ENCODE measurements at regions not wholly inside any gene's neighbourhood (a gene's known extent, or its start where the extent isn't known, plus 50 kb on each side); places are given as distances from the start of the nearest gene placed in this dataset.

GRCh38 chr12:30144777-30145683 is 361.3 kb upstream of the TMTC1 start:
- peaks cover under 1% of the 10 kb centered on the region for H3K9me3 ChIP-seq (ENCODE audit: control insufficient read depth, low read length)
- H3K9ac ChIP-seq (ENCODE audit: low read length): no peak overlapping the region
- DNase-seq (ENCODE audit: low read depth): no peak
- H3K27me3 ChIP-seq (replicated peaks; ENCODE audit: control insufficient read depth, insufficient read depth, low read length): no peaks in the 10 kb centered on the region
- H3K4me1 ChIP-seq (ENCODE audit: control insufficient read depth, insufficient read depth, low read length): peaks cover 13% of the 10 kb centered on the region
- H3K36me3 ChIP-seq (ENCODE audit: control insufficient read depth, insufficient read depth, low read length, severe bottlenecking): no peaks in the 10 kb centered on the region
- peak overlapping the region; percentile 38 for H3K4me3 ChIP-seq (ENCODE audit: low read length)

GRCh38 chr12:30142301-30142700 is 358.6 kb upstream of the TMTC1 start:
- H3K4me3 ChIP-seq (ENCODE audit: low read length): no peak overlapping the region

GRCh38 chr12:30138483-30138882 is 354.7 kb upstream of the TMTC1 start:
- Histone ChIP-seq H3K4me3 (ENCODE audit: low read length) (no peak overlapping the region), H3K4me1 (ENCODE audit: control insufficient read depth, insufficient read depth, low read length) (peaks cover 3% of the 10 kb centered on the region), H3K9me3 (ENCODE audit: control insufficient read depth, low read length) (peaks cover 2% of the 10 kb centered on the region), H3K27me3 (replicated peaks; ENCODE audit: control insufficient read depth, insufficient read depth, low read length) (no peaks in the 10 kb centered on the region), H3K36me3 (ENCODE audit: control insufficient read depth, insufficient read depth, low read length, severe bottlenecking) (no peaks in the 10 kb centered on the region), H3K9ac (ENCODE audit: low read length) (no peak overlapping the region)
- DNase-seq (ENCODE audit: low read depth): peak; percentile 1

More at GRCh38 chr12:30142301-30142700, 358.6 kb upstream of the TMTC1 start:
- Histone ChIP-seq H3K9ac (ENCODE audit: low read length) (no peak overlapping the region), H3K9me3 (ENCODE audit: control insufficient read depth, low read length) (peaks cover 2% of the 10 kb centered on the region), H3K4me1 (ENCODE audit: control insufficient read depth, insufficient read depth, low read length) (peaks cover 13% of the 10 kb centered on the region), H3K27me3 (replicated peaks; ENCODE audit: control insufficient read depth, insufficient read depth, low read length) (no peaks in the 10 kb centered on the region), H3K36me3 (ENCODE audit: control insufficient read depth, insufficient read depth, low read length, severe bottlenecking) (no peaks in the 10 kb centered on the region)
- no peak for DNase-seq (ENCODE audit: low read depth)

- Histone ChIP-seq H3K36me3 (ENCODE audit: control insufficient read depth, insufficient read depth, low read length, severe bottlenecking) (no peaks in the 10 kb centered on the region), H3K4me1 (ENCODE audit: control insufficient read depth, insufficient read depth, low read length) (peaks cover 3% of the 10 kb centered on the region), H3K9me3 (ENCODE audit: control insufficient read depth, low read length) (peaks cover 2% of the 10 kb centered on the region), H3K9ac (ENCODE audit: low read length) (no peak overlapping the region), H3K4me3 (ENCODE audit: low read length) (no peak overlapping the region), H3K27me3 (replicated peaks; ENCODE audit: control insufficient read depth, insufficient read depth, low read length) (no peaks in the 10 kb centered on the region)
- peak; percentile 4 for DNase-seq (ENCODE audit: low read depth)
Measured at GRCh38 chr12:30136696-30137095, 353.0 kb upstream of the TMTC1 start.

- Histone ChIP-seq H3K36me3 (ENCODE audit: control insufficient read depth, insufficient read depth, low read length, severe bottlenecking) (no peaks in the 10 kb centered on the region), H3K4me1 (ENCODE audit: control insufficient read depth, insufficient read depth, low read length) (peaks cover 3% of the 10 kb centered on the region), H3K9ac (ENCODE audit: low read length) (no peak overlapping the region), H3K9me3 (ENCODE audit: control insufficient read depth, low read length) (peaks cover 2% of the 10 kb centered on the region), H3K4me3 (ENCODE audit: low read length) (no peak overlapping the region), H3K27me3 (replicated peaks; ENCODE audit: control insufficient read depth, insufficient read depth, low read length) (no peaks in the 10 kb centered on the region)
- DNase-seq (ENCODE audit: low read depth): no peak
Measured at GRCh38 chr12:30135776-30136175, 352.0 kb upstream of the TMTC1 start.

GRCh38 chr12:30134229-30134628 is 350.5 kb upstream of the TMTC1 start:
- H3K4me1 ChIP-seq (ENCODE audit: control insufficient read depth, insufficient read depth, low read length): peaks cover 3% of the 10 kb centered on the region
- H3K4me3 ChIP-seq (ENCODE audit: low read length): no peak overlapping the region
- H3K9ac ChIP-seq (ENCODE audit: low read length): no peak overlapping the region
- no peaks in the 10 kb centered on the region for H3K36me3 ChIP-seq (ENCODE audit: control insufficient read depth, insufficient read depth, low read length, severe bottlenecking)
- no peaks in the 10 kb centered on the region for H3K9me3 ChIP-seq (ENCODE audit: control insufficient read depth, low read length)
- DNase-seq (ENCODE audit: low read depth): no peak
- H3K27me3 ChIP-seq (replicated peaks; ENCODE audit: control insufficient read depth, insufficient read depth, low read length): no peaks in the 10 kb centered on the region

GRCh38 chr12:30126944-30127343 is 343.2 kb upstream of the TMTC1 start:
- Histone ChIP-seq H3K4me3 (ENCODE audit: low read length) (no peak overlapping the region), H3K9me3 (ENCODE audit: control insufficient read depth, low read length) (no peaks in the 10 kb centered on the region), H3K9ac (ENCODE audit: low read length) (no peak overlapping the region), H3K27me3 (replicated peaks; ENCODE audit: control insufficient read depth, insufficient read depth, low read length) (no peaks in the 10 kb centered on the region), H3K4me1 (ENCODE audit: control insufficient read depth, insufficient read depth, low read length) (no peaks in the 10 kb centered on the region), H3K36me3 (ENCODE audit: control insufficient read depth, insufficient read depth, low read length, severe bottlenecking) (no peaks in the 10 kb centered on the region)
- DNase-seq (ENCODE audit: low read depth): no peak

GRCh38 chr12:30120522-30120921 is 336.8 kb upstream of the TMTC1 start:
- Histone ChIP-seq H3K9ac (ENCODE audit: low read length) (no peak overlapping the region), H3K4me1 (ENCODE audit: control insufficient read depth, insufficient read depth, low read length) (no peaks in the 10 kb centered on the region), H3K36me3 (ENCODE audit: control insufficient read depth, insufficient read depth, low read length, severe bottlenecking) (no peaks in the 10 kb centered on the region), H3K9me3 (ENCODE audit: control insufficient read depth, low read length) (no peaks in the 10 kb centered on the region), H3K4me3 (ENCODE audit: low read length) (no peak overlapping the region), H3K27me3 (replicated peaks; ENCODE audit: control insufficient read depth, insufficient read depth, low read length) (no peaks in the 10 kb centered on the region)
- DNase-seq (ENCODE audit: low read depth): no peak

- no peak for DNase-seq (ENCODE audit: low read depth)
- Histone ChIP-seq H3K27me3 (replicated peaks; ENCODE audit: control insufficient read depth, insufficient read depth, low read length) (no peaks in the 10 kb centered on the region), H3K4me3 (ENCODE audit: low read length) (no peak overlapping the region), H3K9me3 (ENCODE audit: control insufficient read depth, low read length) (no peaks in the 10 kb centered on the region), H3K4me1 (ENCODE audit: control insufficient read depth, insufficient read depth, low read length) (no peaks in the 10 kb centered on the region), H3K9ac (ENCODE audit: low read length) (no peak overlapping the region), H3K36me3 (ENCODE audit: control insufficient read depth, insufficient read depth, low read length, severe bottlenecking) (no peaks in the 10 kb centered on the region)
Measured at GRCh38 chr12:30117483-30117882, 333.7 kb upstream of the TMTC1 start.

GRCh38 chr12:30111719-30112118 is 328.0 kb upstream of the TMTC1 start:
- H3K4me1 ChIP-seq (ENCODE audit: control insufficient read depth, insufficient read depth, low read length): no peaks in the 10 kb centered on the region
- no peaks in the 10 kb centered on the region for H3K27me3 ChIP-seq (replicated peaks; ENCODE audit: control insufficient read depth, insufficient read depth, low read length)
- DNase-seq (ENCODE audit: low read depth): no peak
- H3K9me3 ChIP-seq (ENCODE audit: control insufficient read depth, low read length): no peaks in the 10 kb centered on the region
- H3K36me3 ChIP-seq (ENCODE audit: control insufficient read depth, insufficient read depth, low read length, severe bottlenecking): no peaks in the 10 kb centered on the region
- H3K4me3 ChIP-seq (ENCODE audit: low read length): no peak overlapping the region
- no peak overlapping the region for H3K9ac ChIP-seq (ENCODE audit: low read length)

GRCh38 chr12:30110958-30111586 is 327.3 kb upstream of the TMTC1 start:
- Histone ChIP-seq H3K4me1 (ENCODE audit: control insufficient read depth, insufficient read depth, low read length) (no peaks in the 10 kb centered on the region), H3K4me3 (ENCODE audit: low read length) (no peak overlapping the region), H3K9ac (ENCODE audit: low read length) (no peak overlapping the region), H3K27me3 (replicated peaks; ENCODE audit: control insufficient read depth, insufficient read depth, low read length) (no peaks in the 10 kb centered on the region), H3K9me3 (ENCODE audit: control insufficient read depth, low read length) (no peaks in the 10 kb centered on the region), H3K36me3 (ENCODE audit: control insufficient read depth, insufficient read depth, low read length, severe bottlenecking) (no peaks in the 10 kb centered on the region)
- peak; percentile 73 for DNase-seq (ENCODE audit: low read depth)
